Daoy (cell line): ENCODE measurements at regions not wholly inside any gene's neighbourhood (a gene's known extent, or its start where the extent isn't known, plus 50 kb on each side); places are given as distances from the start of the nearest gene placed in this dataset.
A peak's percentile ranks its signal among the peaks of the same experiment; 100 is the strongest.

Source experiments
- DNase-seq: peaks from one replicate; pipeline ENCODE4 v3.0.0-alpha.2; 2015; ENCODE audit warnings: low read depth

DNA sequence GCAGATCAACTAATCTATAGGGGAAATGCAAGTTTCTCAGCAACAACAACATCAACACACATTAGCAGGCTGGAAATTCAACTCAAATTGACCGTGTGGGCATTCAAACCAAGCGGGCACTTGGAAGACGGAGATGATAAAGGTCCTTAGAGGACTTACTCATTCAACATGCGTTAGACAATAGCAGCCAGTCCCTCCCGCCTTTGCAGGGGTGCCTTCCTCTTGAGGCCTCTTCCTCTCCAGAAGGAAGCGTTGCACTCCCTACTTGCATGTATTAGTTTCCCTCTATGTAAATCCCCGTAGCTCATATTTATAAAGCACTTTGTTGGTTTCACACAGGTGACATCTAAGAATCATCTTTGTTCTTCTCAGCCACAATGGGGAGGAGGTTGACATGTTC, 300.8 kb upstream of the STXBP5 start:
- DNase-seq = no peak

DNA sequence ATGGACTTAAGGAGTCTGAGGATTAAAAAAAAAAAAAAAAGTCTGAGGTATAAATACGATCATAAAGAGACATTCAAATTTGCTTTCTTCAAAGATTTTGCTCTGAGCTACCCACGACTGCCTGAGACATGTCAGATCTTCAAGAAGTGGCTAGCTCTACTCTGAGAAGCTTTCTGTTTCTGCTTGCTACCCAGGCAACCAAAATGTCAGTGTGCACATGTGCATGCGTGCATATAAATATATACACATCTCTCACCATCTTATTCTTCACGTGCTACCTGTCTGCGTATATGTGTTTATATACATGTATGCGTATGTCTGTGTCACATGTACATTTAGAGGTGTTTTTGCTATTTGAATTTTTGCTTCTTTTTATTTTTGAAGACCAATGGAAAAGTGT, 299.6 kb upstream of the STXBP5 start:
- DNase-seq = no peak

GRCh38 chr6:146905181-146905704, 299.0 kb upstream of the STXBP5 start:
- peak; percentile 74 for DNase-seq

GRCh38 chr6:146908786-146909185, 295.4 kb upstream of the STXBP5 start:
- DNase-seq = no peak

GRCh38 chr6:146909376-146909775, 294.8 kb upstream of the STXBP5 start:
- no peak for DNase-seq

DNA sequence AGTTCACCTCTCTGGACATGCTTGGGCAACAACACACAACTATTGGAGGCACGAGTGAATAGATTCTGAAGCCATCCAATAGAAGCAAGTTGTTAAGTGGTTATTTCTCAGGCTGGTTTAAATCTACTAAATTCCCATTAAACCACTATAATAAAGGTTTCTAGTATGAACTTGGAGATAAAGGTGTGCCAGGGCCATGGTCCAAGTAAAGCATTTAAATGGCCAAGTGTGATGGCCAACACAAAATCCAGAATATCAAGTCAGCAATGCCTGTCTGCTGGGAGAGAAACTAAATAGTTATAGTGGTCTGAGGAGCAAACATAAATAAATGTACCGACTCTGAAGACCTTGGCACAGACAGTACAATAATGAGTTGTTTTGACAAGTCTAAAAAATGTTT, 294.3 kb upstream of the STXBP5 start:
- DNase-seq = no peak

DNA sequence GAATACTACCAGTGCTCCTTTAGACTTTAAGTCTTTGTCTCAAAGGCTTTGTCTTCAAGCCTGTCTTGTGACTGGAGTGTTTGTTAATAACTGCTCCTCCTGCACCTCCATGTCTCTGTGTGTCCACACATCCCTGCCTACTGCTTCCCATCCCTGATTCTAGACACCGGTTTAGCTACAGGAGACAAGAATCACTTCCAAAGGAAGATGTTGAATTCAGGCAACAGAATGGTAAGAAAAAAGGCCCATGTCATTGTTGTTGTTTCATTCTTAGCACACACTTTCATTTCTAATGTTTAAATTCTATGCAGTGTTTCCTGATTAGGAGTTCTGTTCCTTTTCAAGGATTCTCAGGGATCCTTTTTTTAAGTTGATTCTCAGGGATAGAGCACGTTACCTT, 293.6 kb upstream of the STXBP5 start:
- DNase-seq = no peak

- no peak for DNase-seq
Measured at GRCh38 chr6:146911635-146912215, 292.5 kb upstream of the STXBP5 start.

DNA sequence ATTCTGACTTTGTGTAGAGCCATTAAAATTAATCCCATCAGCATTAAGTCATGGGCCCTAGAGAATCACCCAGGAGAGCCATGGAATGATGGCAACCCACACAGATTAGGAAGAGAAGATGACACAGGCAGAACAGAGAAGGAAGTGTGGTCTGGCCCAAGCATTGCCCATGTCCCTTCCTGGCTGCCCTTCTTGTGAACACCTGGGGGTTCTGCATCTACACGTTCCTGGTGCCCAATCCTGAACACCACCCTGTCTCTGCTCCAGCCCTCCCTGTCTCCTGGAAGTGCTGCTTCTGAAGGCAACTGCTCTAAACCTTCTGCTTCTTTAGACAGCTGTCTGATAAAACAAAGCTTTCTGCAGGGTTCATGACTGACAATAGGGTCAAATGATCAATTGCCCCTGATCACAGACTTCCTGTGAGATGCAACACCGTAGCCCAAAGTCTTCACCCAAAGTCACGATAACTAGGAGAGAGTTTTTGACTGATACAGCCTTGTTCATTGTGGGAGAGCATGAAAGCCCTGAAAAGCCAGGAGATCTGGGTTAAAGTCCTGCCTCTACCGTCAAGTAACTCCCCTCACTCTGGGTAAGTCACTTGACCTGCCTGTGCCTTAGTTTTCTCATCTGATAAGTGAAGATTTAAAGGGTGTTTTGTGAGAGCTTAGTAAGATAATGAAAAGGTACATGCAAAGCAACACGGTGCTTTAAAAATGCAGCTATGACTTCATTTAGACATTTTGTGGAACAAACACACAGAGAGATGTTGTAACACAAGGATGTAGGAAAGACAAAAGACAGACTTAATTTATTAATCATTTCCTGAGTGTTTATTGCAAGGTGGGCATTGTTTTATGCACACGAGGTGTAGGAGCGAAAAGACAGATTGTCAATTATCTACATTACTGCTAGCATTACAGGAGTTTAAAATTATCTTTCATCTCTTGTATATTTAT, 291.2 kb upstream of the STXBP5 start:
- no peak for DNase-seq

- peak; percentile 99 for DNase-seq
Measured at GRCh38 chr6:146913842-146914488, 290.3 kb upstream of the STXBP5 start.

GRCh38 chr6:146914489-146915483, 289.4 kb upstream of the STXBP5 start:
- peak; percentile 93 for DNase-seq

GRCh38 chr6:146915671-146916127, 288.5 kb upstream of the STXBP5 start:
- peak; percentile 78 for DNase-seq

DNA sequence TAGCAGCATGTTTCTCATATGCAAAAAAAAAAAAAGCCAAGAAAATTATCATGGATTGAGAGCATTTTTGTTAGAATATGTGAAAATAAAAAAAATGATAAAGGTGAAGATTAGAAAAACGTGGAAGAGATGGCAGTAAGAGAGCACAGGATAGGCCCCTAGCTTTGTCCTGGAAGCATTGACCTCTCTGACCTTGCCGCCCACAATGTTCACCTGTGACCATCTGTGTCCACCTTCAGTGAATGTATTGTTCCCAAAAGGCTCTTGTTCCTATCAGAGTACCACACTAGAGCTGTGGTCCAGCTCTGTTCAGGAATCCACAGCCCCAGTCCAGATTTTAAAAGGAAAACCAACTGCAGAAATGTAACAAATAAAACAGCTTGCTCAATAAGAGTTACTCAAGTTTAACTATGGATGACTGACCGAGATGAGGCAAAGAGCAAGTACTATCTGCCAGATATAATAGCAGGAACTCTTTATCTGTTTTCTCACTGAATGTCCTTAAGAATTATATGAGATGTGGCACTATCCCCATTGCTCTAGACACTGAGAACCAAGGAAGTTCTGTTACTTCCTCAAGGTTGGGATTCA, 287.7 kb upstream of the STXBP5 start:
- DNase-seq = no peak

GRCh38 chr6:146917182-146917581, 287.0 kb upstream of the STXBP5 start:
- DNase-seq = no peak

DNA sequence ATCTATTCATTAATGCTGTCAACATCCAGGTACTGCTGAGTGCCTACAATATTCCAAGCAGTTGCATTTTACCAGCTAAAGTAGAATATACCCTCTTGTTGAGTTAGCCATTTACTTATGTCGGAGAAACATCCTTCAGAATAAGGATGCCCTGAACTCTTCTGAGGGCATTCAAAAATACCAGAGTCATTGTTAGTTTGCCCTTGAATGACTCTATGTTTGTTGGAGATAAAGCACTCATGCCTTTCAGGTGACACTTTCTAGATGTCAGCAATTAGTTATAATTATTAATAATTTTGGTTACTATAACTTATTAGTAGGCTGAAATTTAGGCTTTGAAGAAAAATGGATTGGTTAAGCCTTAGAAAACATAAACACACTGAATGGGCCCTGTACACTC, 286.2 kb upstream of the STXBP5 start:
- DNase-seq = no peak

DNA sequence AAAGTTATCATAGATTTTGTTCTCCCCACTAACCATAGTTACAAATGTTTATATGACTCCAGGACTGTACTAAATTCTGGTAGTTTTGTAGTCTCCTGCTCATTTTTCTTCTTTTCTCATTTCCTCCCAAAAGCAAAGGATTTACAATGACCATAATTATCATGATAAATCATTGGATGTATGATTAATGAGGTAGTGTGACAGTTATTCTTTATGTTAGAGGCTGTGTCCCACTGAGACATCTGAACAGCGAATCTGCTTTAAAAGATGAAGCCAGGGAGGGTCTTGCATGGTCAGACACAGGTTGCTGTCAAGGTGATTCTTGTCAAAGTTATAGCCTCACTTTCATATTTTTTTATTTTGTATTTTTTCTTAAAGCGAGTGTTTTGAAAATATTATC, 285.2 kb upstream of the STXBP5 start:
- DNase-seq = no peak

- DNase-seq = no peak
Measured at GRCh38 chr6:146923205-146923833, 280.9 kb upstream of the STXBP5 start.

DNA sequence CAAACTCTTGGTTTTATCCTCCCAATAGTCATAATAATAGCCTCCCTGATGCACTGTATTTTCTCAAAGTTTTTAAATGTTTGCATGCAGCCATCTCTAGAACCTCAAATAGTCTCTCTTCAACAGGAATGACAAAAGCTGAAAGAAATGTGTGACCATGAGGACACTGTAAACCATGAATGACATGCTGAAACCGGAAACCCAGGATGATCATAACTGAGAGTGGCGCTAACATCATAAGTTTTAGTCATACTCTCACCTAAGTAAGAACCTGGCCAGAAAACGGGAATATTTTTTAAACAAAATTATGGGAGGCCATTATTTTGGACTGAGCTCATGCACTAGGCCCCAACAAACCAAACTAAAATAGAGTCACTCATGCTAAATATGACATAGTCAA, 278.4 kb upstream of the STXBP5 start:
- DNase-seq = no peak

DNA sequence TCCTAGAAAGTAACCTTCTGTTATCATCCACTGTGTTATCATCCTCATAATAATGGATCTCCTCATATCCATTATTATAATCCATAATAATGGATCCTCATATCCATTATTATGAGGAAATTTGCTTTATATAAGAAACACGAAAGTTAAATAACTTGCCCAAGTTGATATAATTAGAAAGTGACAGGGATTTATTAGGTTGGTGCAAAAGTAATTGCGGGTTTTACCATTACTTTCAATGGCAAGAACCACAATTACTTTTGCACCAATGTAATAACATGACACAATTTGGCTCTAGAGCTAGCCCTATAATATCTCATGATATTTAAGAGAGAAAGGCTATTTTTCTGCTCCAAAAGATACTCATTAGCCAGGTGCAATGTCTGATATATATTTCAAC, 275.7 kb upstream of the STXBP5 start:
- DNase-seq = no peak

- no peak for DNase-seq
Measured at GRCh38 chr6:146931214-146931613, 273.0 kb upstream of the STXBP5 start.
